Stomach (tissue), 4 donors: ENCODE measurements at regions not wholly inside any gene's neighbourhood (a gene's known extent, or its start where the extent isn't known, plus 50 kb on each side); places are given as distances from the start of the nearest gene placed in this dataset.

Source experiments
- EP300 ChIP-seq: sonication (generic); formaldehyde crosslinking; IDR thresholded peaks from one replicate; pipeline ENCODE4 v1.6.1; 2017; ENCODE audit warnings: antibody characterized with exemption
- POLR2A ChIP-seq, 4 donors: fragments of 450-650 bp; IDR thresholded peaks; one replicate each; pipeline ENCODE4 v1.6.1; 2016; ENCODE audit warnings: antibody characterized with exemption in 4 of 4, control low read depth in 2 of 4, mild to moderate bottlenecking in 1 of 4, moderate library complexity in 1 of 4
- POLR2AphosphoS5 ChIP-seq, 3 donors: sonication (generic); formaldehyde crosslinking; IDR thresholded peaks; one replicate each; pipeline ENCODE4 v1.6.1; 2016; ENCODE audit warnings: antibody characterized with exemption in 3 of 3
- TF ChIP-seq, protein P1 (sequence below), 7 experiments: fragments of 450-650 bp in 4 of 7; fragments of 200-600 bp in 3 of 7; sonication (generic) in 3 of 7; IDR thresholded peaks; one replicate each; pipeline ENCODE4 v1.5.1; 2016 to 2019; ENCODE audit warnings: antibody characterized with exemption in 7 of 7, control low read depth in 2 of 7, mild to moderate bottlenecking in 1 of 7

DNA sequence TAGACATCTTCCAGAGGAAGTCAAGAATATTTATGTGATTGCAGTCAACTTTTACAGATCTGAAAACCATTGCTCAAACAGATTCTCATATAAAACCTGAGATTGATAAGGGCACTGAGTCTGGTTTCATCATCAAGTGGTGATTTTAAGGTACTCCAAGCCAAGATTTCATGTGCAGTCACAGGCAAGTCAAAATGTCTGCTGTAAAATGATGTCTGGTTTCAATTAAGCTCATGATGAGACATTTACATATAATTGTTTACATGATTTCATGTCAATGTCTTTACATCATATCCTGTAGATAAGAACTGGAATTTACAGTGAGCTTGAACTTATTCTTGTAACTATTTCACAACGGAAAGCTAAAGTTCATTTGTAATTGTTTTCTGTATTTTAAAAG is 1215.5 kb downstream of the ROBO2 start:
- TF ChIP-seq, protein P1, sequence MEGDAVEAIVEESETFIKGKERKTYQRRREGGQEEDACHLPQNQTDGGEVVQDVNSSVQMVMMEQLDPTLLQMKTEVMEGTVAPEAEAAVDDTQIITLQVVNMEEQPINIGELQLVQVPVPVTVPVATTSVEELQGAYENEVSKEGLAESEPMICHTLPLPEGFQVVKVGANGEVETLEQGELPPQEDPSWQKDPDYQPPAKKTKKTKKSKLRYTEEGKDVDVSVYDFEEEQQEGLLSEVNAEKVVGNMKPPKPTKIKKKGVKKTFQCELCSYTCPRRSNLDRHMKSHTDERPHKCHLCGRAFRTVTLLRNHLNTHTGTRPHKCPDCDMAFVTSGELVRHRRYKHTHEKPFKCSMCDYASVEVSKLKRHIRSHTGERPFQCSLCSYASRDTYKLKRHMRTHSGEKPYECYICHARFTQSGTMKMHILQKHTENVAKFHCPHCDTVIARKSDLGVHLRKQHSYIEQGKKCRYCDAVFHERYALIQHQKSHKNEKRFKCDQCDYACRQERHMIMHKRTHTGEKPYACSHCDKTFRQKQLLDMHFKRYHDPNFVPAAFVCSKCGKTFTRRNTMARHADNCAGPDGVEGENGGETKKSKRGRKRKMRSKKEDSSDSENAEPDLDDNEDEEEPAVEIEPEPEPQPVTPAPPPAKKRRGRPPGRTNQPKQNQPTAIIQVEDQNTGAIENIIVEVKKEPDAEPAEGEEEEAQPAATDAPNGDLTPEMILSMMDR (IDR thresholded peaks at IDR 0.05): no peak
- TF ChIP-seq EP300 (no peak), POLR2A (IDR thresholded peaks at IDR 0.05) (no peak), POLR2AphosphoS5 (IDR thresholded peaks at IDR 0.05) (no peak)
